GM18517 (cell line): ENCODE measurements at regions not wholly inside any gene's neighbourhood (a gene's known extent, or its start where the extent isn't known, plus 50 kb on each side); places are given as distances from the start of the nearest gene placed in this dataset.
"Not testable (repeated sequence)": the region's sequence is repeated elsewhere in the genome, so short reads cannot be mapped to it uniquely, and the experiment has no call there.

Experiments
- ATAC-seq: cut with Tn5 transposase; IDR thresholded peaks from one replicate; pipeline ENCODE4 v1.9.1; 2021; ENCODE audit warnings: mild to moderate bottlenecking, moderate library complexity; ENCODE audit not compliant: unreplicated experiment

- no peak for ATAC-seq
Observed at GRCh38 chr13:103952183-103952582, 886.0 kb upstream of the SLC10A2 start.

- ATAC-seq = no peak
Observed at GRCh38 chr13:103948426-103948825, 882.2 kb upstream of the SLC10A2 start.

- ATAC-seq = no peak
Observed at GRCh38 chr13:103945836-103946235, 879.6 kb upstream of the SLC10A2 start.

GRCh38 chr13:103941506-103942140, 875.4 kb upstream of the SLC10A2 start:
- no peak for ATAC-seq

GRCh38 chr13:103935117-103935516, 868.9 kb upstream of the SLC10A2 start:
- ATAC-seq = no peak

GRCh38 chr13:103931885-103932284, 865.7 kb upstream of the SLC10A2 start:
- no peak for ATAC-seq

- no peak for ATAC-seq
Observed at GRCh38 chr13:103931331-103931845, 865.2 kb upstream of the SLC10A2 start.

- ATAC-seq = no peak
Observed at GRCh38 chr13:103926118-103926517, 859.9 kb upstream of the SLC10A2 start.

- ATAC-seq = no peak
Observed at GRCh38 chr13:103908911-103909310, 842.7 kb upstream of the SLC10A2 start.

GRCh38 chr13:103908274-103908673, 842.1 kb upstream of the SLC10A2 start:
- no peak for ATAC-seq

GRCh38 chr13:103903790-103904189, 837.6 kb upstream of the SLC10A2 start:
- no peak for ATAC-seq

- no peak for ATAC-seq
Observed at GRCh38 chr13:103898481-103898880, 832.3 kb upstream of the SLC10A2 start.

GRCh38 chr13:103895835-103896531, 829.8 kb upstream of the SLC10A2 start:
- ATAC-seq = no peak

GRCh38 chr13:103894626-103895025, 828.4 kb upstream of the SLC10A2 start:
- ATAC-seq = no peak

- ATAC-seq = no peak
Observed at GRCh38 chr13:103884101-103884723, 818.0 kb upstream of the SLC10A2 start.

GRCh38 chr13:103883698-103884097, 817.5 kb upstream of the SLC10A2 start:
- no peak for ATAC-seq

GRCh38 chr13:103883164-103883563, 816.9 kb upstream of the SLC10A2 start:
- no peak for ATAC-seq

GRCh38 chr13:103880146-103880545, 813.9 kb upstream of the SLC10A2 start:
- ATAC-seq = not testable (repeated sequence)

GRCh38 chr13:103878891-103879605, 812.8 kb upstream of the SLC10A2 start:
- ATAC-seq = no peak

GRCh38 chr13:103876571-103876970, 810.4 kb upstream of the SLC10A2 start:
- ATAC-seq = no peak

- ATAC-seq = no peak
Observed at GRCh38 chr13:103873725-103874124, 807.5 kb upstream of the SLC10A2 start.
